GM18870 (cell line): ENCODE measurements at regions not wholly inside any gene's neighbourhood (a gene's known extent, or its start where the extent isn't known, plus 50 kb on each side); places are given as distances from the start of the nearest gene placed in this dataset.
"Not testable (repeated sequence)": the region's sequence is repeated elsewhere in the genome, so short reads cannot be mapped to it uniquely, and the experiment has no call there.

Experiments used
- ATAC-seq: cut with Tn5 transposase; IDR thresholded peaks from one replicate; pipeline ENCODE4 v1.9.1; 2021; ENCODE audit warnings: moderate library complexity; ENCODE audit not compliant: unreplicated experiment

- ATAC-seq = no peak
Measured at GRCh38 chr5:126677121-126677520, 76.4 kb downstream of the PHAX start.

- ATAC-seq = peak; percentile 85
Measured at GRCh38 chr5:126680191-126680817, 79.6 kb downstream of the PHAX start.

GRCh38 chr5:126681314-126681713, 80.6 kb downstream of the PHAX start:
- not testable (repeated sequence) for ATAC-seq

- ATAC-seq = no peak
Measured at GRCh38 chr5:126681970-126682369, 81.2 kb downstream of the PHAX start.

- ATAC-seq = no peak
Measured at GRCh38 chr5:126682856-126683255, 82.1 kb downstream of the PHAX start.

- ATAC-seq = no peak
Measured at GRCh38 chr5:126683912-126684311, 83.2 kb downstream of the PHAX start.

- ATAC-seq = not testable (repeated sequence)
Measured at GRCh38 chr5:126684656-126685442, 84.1 kb downstream of the PHAX start.

GRCh38 chr5:126686451-126687126, 85.8 kb downstream of the PHAX start:
- ATAC-seq = peak; percentile 62

- ATAC-seq = no peak
Measured at GRCh38 chr5:126692971-126693370, 84.0 kb upstream of the LMNB1 start.

GRCh38 chr5:126693806-126694205, 83.1 kb upstream of the LMNB1 start:
- no peak for ATAC-seq

GRCh38 chr5:126694403-126694802, 82.5 kb upstream of the LMNB1 start:
- no peak for ATAC-seq

GRCh38 chr5:126695091-126695490, 81.8 kb upstream of the LMNB1 start:
- ATAC-seq = no peak

- ATAC-seq = no peak
Measured at GRCh38 chr5:126707080-126707479, 69.9 kb upstream of the LMNB1 start.

GRCh38 chr5:126715765-126716164, 61.2 kb upstream of the LMNB1 start:
- no peak for ATAC-seq

GRCh38 chr5:126716861-126717260, 60.1 kb upstream of the LMNB1 start:
- no peak for ATAC-seq

- ATAC-seq = no peak
Measured at GRCh38 chr5:126718236-126718868, 58.6 kb upstream of the LMNB1 start.

- ATAC-seq = no peak
Measured at GRCh38 chr5:126720369-126720768, 56.6 kb upstream of the LMNB1 start.

- ATAC-seq = no peak
Measured at GRCh38 chr5:126723643-126724042, 53.3 kb upstream of the LMNB1 start.
